Activated CD4-positive, alpha-beta T cell treated with anti-CD3 and anti-CD28 coated beads, Interleukin-10, Interleukin-2, amounts not matched to agents 100 ng/mL and 50 ng/mL, durations not matched to agents 16 hours and 8 hours (primary cell): ENCODE measurements at regions not wholly inside any gene's neighbourhood (a gene's known extent, or its start where the extent isn't known, plus 50 kb on each side); places are given as distances from the start of the nearest gene placed in this dataset.
A peak's percentile ranks its signal among the peaks of the same experiment; 100 is the strongest.

ENCODE experiments used
- DNase-seq: peaks from one replicate; pipeline ENCODE4 v3.0.0-alpha.2; 2020

DNA sequence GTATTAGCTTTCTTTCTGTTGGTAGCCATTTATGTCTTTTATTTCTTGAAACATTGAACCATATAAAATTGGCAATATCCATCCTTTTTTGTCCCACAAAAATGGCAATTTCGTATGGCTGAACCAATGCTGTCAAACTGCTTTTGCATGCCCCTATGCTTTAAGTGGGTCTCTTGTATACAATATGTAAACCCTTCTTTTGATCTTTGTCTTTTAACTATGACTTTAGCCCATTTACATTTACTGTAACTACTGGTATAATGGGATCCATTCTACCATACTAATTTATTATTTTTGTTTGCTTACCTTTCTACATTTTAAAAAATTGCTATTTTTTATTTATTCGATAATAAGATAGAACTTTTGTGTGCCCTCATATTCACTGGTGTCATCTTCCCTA is 93.4 kb downstream of the TENT4A start:
- DNase-seq, result no peak

DNA sequence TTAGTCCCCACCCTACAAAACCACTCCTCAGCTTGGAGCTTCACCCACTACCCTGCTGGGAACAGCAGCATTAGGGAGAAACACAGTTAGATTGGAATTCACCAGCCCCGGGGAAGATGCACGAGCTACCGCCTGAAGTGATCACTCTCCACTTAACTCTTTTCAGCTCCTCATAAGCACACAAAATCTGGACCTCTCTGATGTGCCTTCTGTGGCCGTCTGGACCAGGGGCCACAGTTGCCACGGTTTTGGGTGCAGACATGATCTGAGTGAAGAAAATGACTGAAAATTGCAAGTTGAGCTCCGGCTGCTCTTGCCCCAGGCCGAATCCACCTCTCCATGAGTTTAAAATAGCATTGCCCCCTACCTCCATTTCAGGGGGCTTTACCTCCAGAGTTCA is 95.2 kb downstream of the TENT4A start:
- no peak for DNase-seq

DNA sequence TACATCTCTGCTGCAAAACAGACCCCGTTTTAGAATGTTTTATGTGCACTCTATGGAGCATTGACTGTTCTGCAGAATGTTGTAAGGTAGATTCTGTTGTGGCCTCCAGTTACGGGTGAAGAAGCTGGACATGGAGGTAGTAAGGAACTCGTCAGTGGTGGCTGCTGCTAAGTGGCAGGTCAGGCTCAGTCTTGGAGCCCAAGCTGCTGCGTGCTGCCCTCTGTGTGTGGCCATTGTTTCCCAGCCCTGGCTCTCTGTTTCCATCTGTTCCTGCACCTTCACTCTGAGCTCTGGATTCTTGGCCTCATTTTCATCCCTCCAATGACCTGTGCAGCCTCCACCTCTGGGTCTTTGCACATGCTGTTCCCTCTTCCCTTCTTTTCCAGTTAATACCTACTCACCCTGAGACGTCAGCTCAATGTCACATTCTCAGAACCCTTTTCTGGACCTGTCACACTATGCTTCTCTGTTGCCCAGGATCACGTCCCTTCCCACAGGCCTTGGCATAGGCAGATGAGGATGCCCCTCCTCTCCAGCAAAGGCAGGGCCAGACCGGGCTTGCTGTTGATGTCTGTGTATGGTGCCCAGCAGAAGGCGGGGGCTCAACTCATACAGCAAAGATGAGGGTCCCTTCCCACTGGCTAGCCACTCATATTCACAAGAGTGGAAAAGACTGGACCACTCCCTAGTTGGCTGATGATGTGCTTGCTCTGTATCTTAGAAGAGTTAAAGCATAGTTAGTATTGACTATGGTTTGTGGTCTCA is 97.6 kb downstream of the TENT4A start:
- no peak for DNase-seq

DNA sequence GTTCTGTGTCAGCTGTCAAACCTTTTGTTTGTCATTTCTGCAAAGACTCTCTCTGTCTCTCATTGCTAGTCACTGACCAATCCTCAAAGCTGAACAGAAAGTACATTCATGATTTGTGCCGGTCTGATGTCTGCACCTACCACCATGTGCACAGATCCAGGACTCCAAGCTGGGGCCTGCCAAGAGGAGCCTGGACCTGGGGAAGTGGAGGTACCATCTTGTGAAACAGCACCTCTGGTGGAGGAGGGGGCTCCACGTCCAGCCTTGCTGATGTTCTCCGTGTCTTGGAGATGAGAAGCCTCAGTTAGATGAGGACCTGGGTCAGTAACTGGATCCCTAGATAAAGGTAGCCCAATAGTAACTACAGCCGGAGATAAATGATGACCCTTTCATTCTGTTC is 98.9 kb downstream of the TENT4A start:
- no peak for DNase-seq

DNA sequence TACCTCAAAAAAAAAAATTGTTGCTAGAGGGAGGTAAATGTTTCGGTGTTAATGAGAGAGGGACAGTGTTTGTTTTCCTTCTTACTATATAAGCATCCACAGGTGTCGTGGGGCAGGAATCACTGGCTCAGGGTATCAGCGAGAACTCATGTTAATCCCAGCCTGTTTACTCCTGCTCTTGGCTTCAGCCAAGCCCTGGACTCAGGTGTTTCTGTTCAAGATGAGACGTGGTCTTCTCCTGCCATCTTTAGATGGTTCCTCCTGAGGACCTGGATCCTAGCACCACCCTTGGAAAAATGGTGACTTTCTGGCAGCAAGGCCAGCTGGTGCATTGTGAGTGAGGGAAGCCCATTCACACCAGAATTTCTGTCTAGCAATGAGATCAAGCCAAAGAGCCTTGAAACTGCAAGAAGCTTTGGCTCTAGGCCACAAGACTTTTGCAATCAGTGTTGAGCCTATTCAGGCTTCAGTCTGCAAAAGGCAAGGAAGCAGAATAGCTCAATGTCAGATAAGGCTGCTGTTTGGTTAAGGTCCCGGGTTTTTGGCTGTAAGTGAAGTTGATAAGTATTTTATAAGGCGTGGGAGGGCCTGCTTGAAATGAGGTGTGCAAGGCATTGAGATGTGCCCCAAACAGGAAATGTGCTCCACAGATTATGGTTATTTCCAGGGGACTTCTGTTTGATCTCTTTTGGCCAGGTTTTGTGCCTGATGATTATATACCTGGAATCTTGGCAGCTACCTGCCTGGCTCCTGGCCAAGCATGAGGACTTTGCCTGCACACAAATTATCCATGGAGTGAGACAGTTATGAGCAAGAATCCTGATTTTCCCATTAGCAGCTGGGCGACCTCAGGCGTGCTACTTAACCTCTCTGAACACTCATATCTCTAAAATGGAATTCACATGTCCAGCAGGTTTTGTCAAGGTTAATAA is 99.8 kb downstream of the TENT4A start:
- DNase-seq, result no peak

DNA sequence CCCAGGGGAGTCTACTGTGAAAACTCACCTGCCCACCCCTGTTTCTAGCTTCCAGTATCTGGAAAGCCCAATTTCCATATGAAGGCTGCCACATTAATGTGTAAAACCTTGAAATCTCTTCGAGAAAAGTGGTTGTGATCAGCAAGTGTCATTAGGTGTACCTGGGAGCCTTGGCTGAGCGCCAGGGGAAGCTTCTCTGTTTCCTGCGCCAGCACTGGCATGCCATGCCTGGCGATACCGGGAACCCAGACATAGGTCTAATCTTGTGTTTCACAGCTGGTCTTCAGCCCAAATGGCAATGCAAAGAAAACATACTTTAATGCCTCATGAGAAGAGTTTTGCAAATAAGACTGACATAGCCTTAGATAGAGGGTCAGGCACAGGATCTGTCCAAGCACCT is 101.6 kb downstream of the TENT4A start:
- no peak for DNase-seq

DNA sequence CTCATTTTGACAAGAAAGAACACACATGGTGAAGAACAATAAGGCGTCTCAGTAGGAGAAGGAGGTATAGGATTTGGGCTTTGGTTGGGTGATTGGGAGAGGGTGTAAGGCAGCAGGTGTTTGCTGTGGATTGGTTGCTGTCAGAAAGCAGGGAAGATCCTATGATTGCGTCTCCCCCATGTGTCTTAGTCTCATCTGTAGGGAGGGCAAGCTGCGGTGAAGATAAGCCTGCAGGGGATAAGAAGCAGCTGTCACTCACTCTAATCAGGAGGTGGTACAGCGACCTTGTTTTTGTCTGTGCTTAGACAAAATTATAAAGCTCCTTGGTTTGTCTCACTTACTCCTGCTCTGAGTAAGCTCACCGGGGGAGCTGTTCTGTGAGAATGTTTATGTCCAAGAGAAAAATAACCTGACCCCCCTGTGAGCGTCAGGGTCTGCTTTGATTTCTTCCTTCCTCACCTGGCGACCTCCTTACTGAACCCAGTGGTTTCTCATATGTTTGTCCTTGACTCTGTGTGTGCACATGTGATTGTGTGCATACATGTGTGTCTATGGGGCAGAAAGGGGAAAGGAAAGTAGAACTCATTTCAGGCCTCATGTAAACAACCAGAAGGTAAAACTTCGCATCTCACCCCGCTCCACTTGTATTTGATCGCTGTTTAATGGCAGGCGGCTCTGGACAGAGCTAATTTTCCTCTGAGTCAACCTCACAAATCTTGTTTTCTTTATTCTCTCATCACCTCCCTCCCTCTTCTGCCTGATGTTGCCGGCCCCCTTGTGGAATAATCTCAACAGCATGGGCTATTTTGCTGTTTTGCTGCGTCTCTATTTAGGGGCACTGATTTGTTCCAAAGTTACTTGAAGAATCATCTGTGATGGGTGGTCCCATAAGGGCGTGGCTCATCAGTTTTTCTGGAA is 105.6 kb downstream of the TENT4A start:
- no peak for DNase-seq

DNA sequence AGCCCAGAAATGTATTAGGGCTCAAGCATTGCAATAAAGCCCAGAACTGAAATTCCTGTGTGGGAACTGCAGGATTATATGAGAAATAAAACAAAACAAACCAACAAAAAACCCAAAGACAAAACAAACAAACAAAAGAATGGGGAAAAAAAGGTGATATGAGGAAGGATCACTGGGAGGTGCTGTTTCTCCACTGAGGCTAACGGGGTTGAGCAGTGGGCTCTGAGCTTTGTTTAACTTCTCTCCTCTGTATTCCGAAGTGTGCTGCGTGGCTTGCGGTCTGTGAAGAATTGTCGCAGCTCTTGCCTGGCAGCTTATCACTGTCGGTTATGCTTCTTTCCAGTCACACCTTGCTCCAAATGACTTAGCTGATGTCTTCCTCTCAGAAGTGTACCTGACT is 106.3 kb downstream of the TENT4A start:
- no peak for DNase-seq

DNA sequence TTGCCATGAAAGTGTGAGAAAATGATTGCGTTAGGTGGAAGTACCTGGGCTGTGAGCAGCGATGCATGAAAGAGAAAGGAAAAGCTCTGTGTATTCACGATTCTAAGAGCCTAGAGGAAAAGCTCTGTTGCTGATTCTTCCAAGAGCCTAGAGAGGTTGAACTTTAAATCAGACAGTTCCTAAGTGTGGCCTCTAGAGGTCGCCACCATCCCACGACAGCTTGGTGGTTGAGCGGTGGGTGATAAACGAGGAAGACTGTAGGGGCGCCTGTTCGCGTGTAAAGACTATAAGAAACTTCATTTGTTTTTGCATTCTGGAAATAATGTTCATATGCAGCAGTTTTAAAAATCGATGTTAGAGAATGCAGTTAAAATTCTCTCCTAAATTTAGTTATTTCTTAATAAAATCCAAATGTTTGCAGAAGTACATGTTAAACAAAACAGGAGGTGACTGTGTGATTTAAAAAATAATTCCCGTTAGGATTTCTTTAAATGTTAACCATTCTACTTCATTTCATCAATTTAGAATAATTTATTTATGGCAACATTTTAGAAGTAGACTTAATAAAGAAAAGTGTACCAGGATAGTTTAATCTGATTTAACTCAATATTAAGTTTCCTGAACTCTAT is 107.7 kb downstream of the TENT4A start:
- peak; percentile 66 for DNase-seq

DNA sequence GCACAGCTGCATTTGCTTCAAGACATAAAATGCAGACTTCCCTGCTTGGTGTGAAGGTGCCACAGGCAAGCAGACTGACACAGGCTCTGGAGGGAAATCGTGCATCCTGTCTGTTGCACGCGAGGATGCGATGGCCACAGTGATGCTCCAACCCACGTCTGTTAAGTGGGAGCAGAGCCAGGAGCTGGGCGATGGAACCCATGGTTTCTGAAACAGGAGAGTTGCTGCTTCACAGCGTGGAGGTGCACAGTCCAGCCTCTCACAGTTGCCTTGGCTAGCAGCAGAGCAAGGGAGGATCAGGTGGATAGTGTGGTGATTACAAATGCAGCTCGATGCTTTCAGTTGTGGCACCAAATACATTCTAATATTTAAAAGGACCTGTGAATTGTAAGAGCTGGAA is 108.8 kb downstream of the TENT4A start:
- no peak for DNase-seq

DNA sequence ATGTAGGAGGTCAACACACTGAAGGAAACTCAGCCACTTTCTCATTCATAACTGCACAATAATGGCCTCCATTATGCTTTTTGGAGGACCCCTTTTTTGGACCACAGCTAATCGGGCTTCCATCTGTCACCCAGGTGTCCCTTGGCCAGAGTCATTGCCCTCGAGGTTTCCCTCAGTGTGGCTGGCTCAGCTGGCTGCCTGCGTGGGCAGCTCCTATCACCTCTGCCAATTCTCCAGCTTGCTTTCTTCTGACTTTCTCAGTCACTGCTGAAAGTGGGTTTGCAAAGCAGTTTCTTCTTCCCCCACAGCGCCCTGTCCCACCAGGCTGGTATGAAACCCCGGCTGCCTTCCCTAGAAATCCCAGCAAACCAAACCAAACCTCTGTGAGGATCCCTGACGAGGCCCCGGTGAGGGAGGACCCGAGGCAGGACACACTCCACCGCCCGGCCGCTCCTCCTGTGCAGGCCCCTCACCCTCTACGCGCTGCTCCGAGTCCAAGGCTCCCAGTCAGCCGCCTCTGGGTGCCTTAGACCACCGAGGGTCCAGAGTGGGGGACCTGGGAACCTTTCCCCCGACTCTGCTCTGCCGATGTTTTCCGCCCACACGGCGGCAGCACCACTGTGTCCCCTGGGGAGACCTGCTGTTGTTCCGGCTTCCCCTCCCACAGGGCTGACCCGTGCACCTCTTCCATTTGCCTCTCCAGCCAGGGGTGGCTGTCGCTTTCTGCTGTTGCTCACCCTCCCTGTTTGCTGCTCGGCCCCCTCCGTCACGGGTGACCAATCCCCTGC is 109.5 kb downstream of the TENT4A start:
- DNase-seq, result no peak

DNA sequence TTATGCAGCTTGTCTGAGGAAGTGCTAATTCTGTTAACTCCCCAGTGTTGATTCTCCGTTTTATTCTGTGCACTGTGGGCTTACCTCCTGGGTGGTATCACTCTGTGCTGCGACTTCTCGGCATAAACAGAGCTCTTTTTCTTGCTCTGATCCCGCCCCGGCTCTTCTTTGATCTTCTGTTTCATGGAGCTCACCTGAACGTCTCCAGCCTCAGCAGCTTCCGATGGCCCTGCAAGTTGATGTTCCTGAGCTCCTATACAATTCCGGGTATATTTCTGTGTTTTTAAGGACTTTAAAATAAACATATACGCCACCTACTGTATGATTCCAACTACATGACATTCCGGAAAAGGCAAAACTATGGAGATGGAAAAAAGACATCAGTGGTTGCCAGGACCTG is 110.8 kb downstream of the TENT4A start:
- DNase-seq, result no peak

DNA sequence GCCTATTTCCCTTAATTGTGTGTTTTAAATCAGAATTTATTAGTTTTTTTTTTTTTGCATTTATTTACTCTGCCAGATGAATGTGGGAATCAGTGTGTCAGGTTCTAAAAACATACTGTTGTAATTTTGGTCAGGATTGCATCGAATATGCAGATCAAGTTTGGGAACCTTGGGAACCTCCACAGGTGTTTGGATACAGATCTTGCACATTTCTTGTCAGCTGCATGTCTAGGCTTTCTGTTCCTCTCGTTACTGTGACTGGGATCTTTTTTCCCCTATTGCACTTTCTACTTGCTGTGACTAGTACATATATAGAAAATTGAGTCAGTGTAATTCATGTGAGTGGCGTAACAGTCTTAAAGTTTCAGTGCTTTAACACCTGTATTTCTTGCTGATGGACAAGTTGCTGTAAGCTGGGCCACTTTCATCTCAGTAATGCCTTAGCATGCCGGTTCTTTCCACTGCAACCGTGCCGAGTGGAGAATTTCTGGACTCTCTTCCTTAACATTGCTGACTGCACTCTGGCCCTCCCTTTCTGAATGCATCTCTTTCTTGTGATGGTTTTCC is 112.5 kb downstream of the TENT4A start:
- no peak for DNase-seq

DNA sequence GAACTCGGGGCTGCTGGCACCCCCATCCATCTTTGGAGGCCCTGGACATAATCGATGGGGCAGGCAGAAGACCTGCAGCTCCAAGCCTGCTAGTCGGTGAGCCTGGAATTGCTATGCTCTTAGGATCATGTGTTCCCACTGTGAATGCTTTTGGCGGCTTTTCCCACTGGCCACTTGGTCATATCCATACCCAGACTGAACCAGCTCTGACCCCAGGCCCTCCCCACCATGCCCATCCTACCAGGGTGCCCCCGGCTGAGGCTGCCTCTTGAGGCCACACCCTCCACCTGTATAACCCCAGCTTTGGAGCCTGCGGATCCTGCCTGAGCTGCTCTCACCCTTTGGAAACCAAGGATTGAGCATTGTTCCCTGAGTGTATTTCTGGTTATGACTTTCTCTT is 113.5 kb downstream of the TENT4A start:
- no peak for DNase-seq

DNA sequence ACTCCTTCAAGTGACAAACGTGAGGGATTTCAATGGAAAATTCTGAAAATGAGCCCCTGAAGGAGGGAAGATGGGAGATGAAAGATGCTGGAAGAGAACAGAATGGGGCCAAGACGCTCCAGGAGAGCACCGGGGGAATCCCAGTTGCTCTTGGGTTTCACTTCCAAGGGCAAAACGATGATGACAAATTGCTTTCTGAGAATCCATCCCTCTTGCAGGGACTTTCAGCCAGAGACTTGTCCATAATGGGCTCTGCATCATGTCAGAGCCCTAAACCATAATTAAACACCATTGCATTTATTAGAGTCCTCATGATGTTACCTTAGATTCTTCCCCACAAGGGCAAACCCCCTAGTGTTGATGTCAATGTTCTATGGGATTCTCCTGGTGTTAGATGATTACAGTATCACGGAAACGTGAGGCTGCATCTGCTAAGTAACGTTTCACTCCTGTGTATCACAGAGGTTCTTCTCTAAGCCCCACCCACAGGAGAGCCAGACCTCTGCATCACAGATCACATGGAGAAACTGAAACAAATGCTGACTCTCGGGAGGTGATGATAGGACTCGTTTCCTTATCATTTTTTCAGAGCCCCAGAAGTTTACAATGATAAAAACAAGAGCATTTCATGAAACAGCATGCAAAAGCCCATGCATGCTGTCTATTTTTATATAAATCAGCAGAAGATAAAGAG is 114.4 kb downstream of the TENT4A start:
- peak; percentile 79 for DNase-seq

DNA sequence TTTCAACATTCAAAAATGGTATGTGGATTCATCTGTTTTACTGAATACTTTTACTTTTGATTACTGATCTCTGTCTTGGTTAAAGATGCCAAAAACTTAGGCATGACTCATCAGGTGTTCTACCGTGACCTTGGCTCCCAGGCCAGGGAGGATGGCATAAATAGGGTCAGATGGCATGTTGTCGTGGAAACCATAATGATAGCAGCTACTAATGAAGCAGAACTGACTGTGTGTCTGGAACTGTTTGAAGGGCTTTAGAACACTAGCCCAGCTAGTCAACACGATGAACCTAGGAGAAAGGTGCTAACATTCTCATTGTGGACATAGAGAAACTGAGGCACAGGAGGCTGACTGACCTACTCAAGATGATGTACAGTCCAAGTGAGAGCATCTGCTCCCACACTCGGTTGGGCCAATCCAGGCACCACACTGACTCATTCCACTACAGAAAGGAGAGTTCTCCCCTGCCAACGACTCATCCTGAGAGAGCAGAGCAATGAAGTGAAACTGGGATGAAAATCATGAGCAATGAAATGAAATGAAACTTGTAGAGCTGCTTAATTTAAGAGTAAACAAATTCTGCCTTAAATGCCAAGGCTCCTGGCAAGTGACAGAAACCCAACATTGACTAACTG is 116.0 kb downstream of the TENT4A start:
- peak; percentile 92 for DNase-seq

DNA sequence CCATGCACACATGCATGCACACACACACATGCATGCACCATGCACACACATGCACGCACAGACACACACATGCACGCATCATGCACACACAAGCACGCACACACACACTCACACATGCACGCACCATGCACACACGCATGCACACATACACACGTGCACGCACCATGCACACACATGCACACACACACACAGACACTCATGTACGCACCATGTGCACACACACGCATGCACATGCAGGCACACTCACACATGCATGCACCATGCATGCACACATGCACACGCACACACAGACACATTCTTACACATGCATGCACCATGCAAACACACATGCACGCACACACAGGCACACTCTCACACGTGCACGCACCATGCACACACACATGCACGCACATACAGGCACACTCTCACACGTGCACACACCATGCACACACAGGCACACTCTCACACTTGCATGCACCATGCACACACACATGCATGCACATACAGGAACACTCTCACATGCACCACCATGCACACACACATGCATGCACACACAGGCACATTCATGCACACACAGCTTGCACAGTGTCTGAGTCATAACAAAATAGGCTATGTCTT is 117.5 kb downstream of the TENT4A start:
- DNase-seq, result peak; percentile 49

DNA sequence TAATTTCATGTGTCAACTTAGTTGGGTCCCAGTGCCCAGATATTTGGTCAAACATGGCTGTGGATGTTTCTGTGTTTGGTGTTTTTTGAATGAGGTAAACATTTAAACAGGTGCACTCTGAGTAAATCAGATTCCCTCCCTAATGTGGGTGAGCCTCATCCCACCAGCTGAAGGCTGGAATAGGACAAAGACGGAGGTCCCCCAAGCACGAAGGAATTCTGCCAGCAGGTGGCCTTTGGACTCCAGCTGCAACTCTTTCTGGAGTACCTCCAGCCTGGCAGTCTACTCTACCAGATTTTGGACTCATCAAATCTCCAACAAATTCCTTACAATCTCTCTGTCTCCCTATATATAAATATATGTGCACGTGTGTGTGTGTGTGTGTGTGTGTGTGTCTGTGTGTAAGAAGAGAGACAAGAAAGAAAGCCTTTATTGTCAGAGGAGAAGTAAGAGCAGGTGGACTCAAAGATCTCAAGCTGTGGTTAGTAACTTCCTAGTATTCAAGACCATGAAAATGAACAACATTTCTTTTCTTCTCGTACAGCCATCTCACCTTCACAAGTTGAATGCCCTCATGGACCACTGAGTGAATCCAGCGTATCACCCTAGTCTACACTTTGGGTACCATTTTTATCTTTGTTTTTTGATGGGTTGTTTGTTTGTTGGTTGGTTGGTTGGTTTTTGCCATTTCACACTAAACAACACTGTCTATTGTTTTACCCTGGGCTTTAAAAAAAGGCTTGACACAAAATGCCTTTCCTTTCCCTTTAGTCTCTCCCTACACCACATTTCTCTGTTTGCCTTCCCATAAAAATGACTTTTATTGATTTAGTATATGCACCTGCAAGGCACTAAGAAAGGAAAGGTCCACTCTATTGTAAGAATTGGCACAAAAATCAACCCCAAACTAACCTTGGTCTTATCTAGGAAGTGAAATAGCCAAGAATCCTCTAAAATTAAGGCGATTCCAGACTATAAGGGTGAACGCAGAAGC is 118.7 kb downstream of the TENT4A start:
- DNase-seq, result no peak

DNA sequence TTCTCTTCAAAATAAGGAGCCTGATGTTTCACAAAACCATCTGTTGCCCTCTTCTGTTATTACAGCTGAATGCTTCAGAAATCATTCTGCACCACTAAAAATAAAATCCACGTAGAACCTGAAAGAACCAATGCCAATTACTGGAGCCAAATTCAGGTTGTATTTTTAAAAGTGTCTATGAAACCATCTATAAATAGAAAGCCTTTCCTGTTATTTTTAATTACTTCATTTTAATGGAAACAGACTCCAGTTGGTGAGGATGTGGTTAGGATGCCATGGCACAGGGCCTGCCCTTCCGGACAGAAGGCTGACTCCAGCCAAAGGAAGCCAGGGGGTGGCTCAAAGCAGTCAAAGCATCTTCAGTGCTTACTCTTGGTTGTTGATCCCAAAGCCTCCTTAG is 119.8 kb downstream of the TENT4A start:
- DNase-seq, result peak; percentile 16
